ENCODE measurements at regions not wholly inside any gene's neighbourhood (a gene's known extent, or its start where the extent isn't known, plus 50 kb on each side); places are given as distances from the start of the nearest gene placed in this dataset.

DNA sequence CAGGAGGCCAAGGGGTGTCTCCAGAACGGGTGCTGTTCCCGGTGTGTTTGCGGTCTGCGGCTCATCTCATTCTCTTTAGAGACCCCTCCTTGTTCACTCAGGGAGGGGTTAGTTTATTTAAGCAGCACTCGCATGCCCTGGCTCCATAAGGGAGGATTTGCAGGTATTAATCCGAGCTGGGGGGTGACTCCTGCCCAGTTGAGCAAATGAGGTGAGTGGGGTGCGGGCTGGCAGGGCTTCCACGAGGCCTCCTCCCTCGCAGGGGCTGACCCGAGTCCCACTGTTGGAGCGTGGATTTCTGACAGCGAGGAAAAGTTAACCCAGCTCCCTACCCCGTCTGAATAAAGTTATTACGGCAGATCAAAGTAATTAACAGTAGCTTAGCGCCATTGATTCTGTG lies 371.8 kb upstream of the SALL3 start:
- in situ Hi-C loops (cut with MboI; ENCODE audit: low pct_unique_long_range_greater_than_20kb, low sequenced_read_pairs, unreplicated experiment): no loop called here
- TF ChIP-seq, protein P1, sequence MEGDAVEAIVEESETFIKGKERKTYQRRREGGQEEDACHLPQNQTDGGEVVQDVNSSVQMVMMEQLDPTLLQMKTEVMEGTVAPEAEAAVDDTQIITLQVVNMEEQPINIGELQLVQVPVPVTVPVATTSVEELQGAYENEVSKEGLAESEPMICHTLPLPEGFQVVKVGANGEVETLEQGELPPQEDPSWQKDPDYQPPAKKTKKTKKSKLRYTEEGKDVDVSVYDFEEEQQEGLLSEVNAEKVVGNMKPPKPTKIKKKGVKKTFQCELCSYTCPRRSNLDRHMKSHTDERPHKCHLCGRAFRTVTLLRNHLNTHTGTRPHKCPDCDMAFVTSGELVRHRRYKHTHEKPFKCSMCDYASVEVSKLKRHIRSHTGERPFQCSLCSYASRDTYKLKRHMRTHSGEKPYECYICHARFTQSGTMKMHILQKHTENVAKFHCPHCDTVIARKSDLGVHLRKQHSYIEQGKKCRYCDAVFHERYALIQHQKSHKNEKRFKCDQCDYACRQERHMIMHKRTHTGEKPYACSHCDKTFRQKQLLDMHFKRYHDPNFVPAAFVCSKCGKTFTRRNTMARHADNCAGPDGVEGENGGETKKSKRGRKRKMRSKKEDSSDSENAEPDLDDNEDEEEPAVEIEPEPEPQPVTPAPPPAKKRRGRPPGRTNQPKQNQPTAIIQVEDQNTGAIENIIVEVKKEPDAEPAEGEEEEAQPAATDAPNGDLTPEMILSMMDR (IDR thresholded peaks at IDR 0.05; ENCODE audit: extremely low read depth, insufficient read depth, missing control alignments): no peak
- no peak for DNase-seq (ENCODE audit: low spot score)

DNA sequence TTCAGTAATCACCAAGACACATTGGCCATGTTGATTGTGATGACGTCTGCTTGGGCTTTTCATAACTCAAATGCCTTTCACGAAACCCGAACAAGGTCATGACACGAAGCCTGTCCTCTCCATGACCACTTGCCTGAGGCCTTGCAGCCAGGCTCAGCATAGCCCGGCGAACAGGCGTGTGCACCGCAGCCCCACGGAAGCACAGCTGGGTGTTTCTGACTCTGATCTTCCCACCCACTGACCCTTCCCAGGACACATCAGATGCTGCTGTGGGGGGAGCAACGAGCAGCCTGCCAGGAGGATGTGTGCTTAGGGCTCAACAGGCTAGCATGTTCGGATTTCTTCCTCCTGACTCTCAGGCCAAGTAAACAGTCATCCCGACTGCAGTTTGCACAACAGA lies 369.4 kb upstream of the SALL3 start:
- in situ Hi-C loops (cut with MboI; ENCODE audit: low pct_unique_long_range_greater_than_20kb, low sequenced_read_pairs, unreplicated experiment): no loop called here

GRCh38 chr18:78611201-78611800 lies 368.3 kb upstream of the SALL3 start:
- TF ChIP-seq, protein P1 (IDR thresholded peaks at IDR 0.05; ENCODE audit: extremely low read depth, insufficient read depth, missing control alignments): no peak
- in situ Hi-C loops (cut with MboI; ENCODE audit: low pct_unique_long_range_greater_than_20kb, low sequenced_read_pairs, unreplicated experiment): no loop called here
- no peak for DNase-seq (ENCODE audit: low spot score)

More for the DNA sequence above, 369.4 kb upstream of the SALL3 start:
- TF ChIP-seq, protein P1 (IDR thresholded peaks at IDR 0.05; ENCODE audit: extremely low read depth, insufficient read depth, missing control alignments): no peak
- no peak for DNase-seq (ENCODE audit: low spot score)

DNA sequence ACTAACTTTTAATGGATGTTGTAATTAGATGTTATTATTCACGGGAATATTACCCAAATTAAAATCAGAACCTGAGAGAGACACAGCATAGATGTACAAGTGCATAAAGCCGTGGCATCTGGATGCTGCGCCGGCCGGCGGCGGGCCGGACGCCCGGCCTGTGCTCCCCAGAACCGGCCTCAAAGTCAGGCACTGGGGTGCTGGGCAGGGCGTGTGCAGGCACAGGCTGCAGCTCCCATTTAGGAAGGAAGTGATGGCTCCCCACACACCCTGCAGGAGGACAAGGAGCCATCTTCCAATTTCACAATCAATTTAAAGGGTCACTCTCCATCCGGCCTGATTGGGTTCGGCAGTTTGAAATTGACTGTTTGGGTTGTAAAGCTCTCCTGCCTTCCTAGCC lies 367.7 kb upstream of the SALL3 start:
- in situ Hi-C loops (cut with MboI; ENCODE audit: low pct_unique_long_range_greater_than_20kb, low sequenced_read_pairs, unreplicated experiment): no loop called here
- DNase-seq (ENCODE audit: low spot score): no peak
- TF ChIP-seq, protein P1 (IDR thresholded peaks at IDR 0.05; ENCODE audit: extremely low read depth, insufficient read depth, missing control alignments): no peak

DNA sequence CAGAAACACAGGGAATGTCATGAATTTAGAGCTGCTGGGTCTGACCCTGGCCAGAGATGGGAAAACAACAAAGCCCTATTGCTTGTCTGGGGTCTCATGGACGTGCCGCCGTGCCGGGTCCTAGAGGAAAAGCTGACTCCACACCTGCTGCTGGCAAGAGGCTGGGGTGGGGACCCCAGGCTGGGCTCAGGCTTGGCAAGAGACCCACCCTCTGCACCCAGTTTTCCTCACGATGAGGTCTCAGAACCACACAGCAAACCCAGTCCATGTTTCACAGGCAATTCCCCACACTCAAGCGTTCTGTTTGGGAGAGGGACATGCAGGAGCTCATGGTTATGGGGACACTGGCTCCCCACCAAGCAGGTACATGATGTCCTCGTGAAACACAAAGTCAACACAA lies 367.3 kb upstream of the SALL3 start:
- in situ Hi-C loops (cut with MboI; ENCODE audit: low pct_unique_long_range_greater_than_20kb, low sequenced_read_pairs, unreplicated experiment): no loop called here
- TF ChIP-seq, protein P1 (IDR thresholded peaks at IDR 0.05; ENCODE audit: extremely low read depth, insufficient read depth, missing control alignments): no peak
- no peak for DNase-seq (ENCODE audit: low spot score)

DNA sequence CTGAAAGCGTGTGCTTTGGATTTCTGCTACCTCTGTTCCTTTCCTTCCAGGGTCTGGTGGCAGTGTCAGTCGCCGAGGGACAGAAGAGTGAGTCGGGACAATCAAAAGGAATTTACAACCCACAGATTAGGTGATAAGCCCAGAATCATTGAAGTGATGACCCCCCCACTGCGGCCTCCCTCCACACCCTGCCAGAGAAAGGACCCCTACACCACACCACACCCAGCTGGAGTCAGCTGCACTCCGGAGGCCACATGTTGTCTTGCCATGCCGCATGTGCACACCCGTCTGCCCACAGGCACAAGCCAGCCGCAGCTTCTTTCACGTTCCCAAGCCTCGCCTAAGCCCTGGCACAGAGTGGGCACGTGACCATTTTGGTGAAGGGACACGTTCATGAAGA lies 366.8 kb upstream of the SALL3 start:
- in situ Hi-C loops (cut with MboI; ENCODE audit: low pct_unique_long_range_greater_than_20kb, low sequenced_read_pairs, unreplicated experiment): no loop called here
- TF ChIP-seq, protein P1 (IDR thresholded peaks at IDR 0.05; ENCODE audit: extremely low read depth, insufficient read depth, missing control alignments): no peak

More for the DNA sequence above, 366.8 kb upstream of the SALL3 start:
- DNase-seq (ENCODE audit: low spot score): no peak
